ENCODE measurements at regions not wholly inside any gene's neighbourhood (a gene's known extent, or its start where the extent isn't known, plus 50 kb on each side); places are given as distances from the start of the nearest gene placed in this dataset.
"Not testable (repeated sequence)": the region's sequence is repeated elsewhere in the genome, so short reads cannot be mapped to it uniquely, and the experiment has no call there.

- no peak for DNase-seq
Measured at GRCh38 chr3:194051366-194052149, 84.4 kb upstream of the HES1 start.

- no peak for DNase-seq
Measured at GRCh38 chr3:194053136-194053535, 82.8 kb upstream of the HES1 start.

- DNase-seq, result no peak
Measured at GRCh38 chr3:194054016-194054415, 81.9 kb upstream of the HES1 start.

- no peak for DNase-seq
Measured at GRCh38 chr3:194054540-194054939, 81.4 kb upstream of the HES1 start.

- DNase-seq, result no peak
Measured at GRCh38 chr3:194054961-194055360, 81.0 kb upstream of the HES1 start.

GRCh38 chr3:194056323-194056722 lies 79.6 kb upstream of the HES1 start:
- not testable (repeated sequence) for DNase-seq

GRCh38 chr3:194056731-194057415 lies 79.1 kb upstream of the HES1 start:
- DNase-seq, result no peak

GRCh38 chr3:194057570-194058188 lies 78.3 kb upstream of the HES1 start:
- DNase-seq, result no peak

- peak; percentile 8 for DNase-seq
Measured at GRCh38 chr3:194058189-194058571, 77.8 kb upstream of the HES1 start.

- DNase-seq, result no peak
Measured at GRCh38 chr3:194058753-194059152, 77.2 kb upstream of the HES1 start.

- no peak for DNase-seq
Measured at GRCh38 chr3:194061421-194062030, 74.4 kb upstream of the HES1 start.

- no peak for DNase-seq
Measured at GRCh38 chr3:194062830-194063229, 73.1 kb upstream of the HES1 start.

- no peak for DNase-seq
Measured at GRCh38 chr3:194064380-194065332, 71.3 kb upstream of the HES1 start.

- not testable (repeated sequence) for DNase-seq
Measured at GRCh38 chr3:194067327-194067726, 68.6 kb upstream of the HES1 start.

GRCh38 chr3:194067949-194068362 lies 68.0 kb upstream of the HES1 start:
- no peak for DNase-seq

- no peak for DNase-seq
Measured at GRCh38 chr3:194069421-194070219, 66.3 kb upstream of the HES1 start.

- DNase-seq, result no peak
Measured at GRCh38 chr3:194070220-194070633, 65.7 kb upstream of the HES1 start.

GRCh38 chr3:194070634-194071409 lies 65.1 kb upstream of the HES1 start:
- DNase-seq, result peak; percentile 54

- DNase-seq, result no peak
Measured at GRCh38 chr3:194072097-194072428, 63.9 kb upstream of the HES1 start.

- no peak for DNase-seq
Measured at GRCh38 chr3:194072691-194073279, 63.2 kb upstream of the HES1 start.
